Right atrium auricular region (tissue), 2 donors: ENCODE measurements at regions not wholly inside any gene's neighbourhood (a gene's known extent, or its start where the extent isn't known, plus 50 kb on each side); places are given as distances from the start of the nearest gene placed in this dataset.

Experiments
- DNase-seq: peaks from one replicate; pipeline ENCODE4 v3.0.0-alpha.2; 2019; ENCODE audit warnings: low spot score
- H3K27ac ChIP-seq, 2 donors: fragments of 200-600 bp; sonication (generic); 1 replicate in 1 of 2; 2 replicates in 1 of 2; pipeline ENCODE4 v1.5.1; 2016 to 2019
- H3K27me3 ChIP-seq, 2 donors: fragments of 200-600 bp; sonication (generic); one replicate each; pipeline versions ENCODE4 v1.5.1 to v1.6.0; 2017 to 2019
- H3K36me3 ChIP-seq: fragments of 200-600 bp; sonication (generic); one replicate; pipeline ENCODE4 v1.5.1; 2016
- H3K4me1 ChIP-seq, 2 donors: fragments of 200-600 bp; sonication (generic); one replicate each; pipeline versions ENCODE4 v1.5.1 to v1.6.0; 2017 to 2019
- H3K4me3 ChIP-seq, 2 donors: fragments of 200-600 bp; sonication (generic); 1 replicate in 1 of 2; 2 replicates in 1 of 2; pipeline ENCODE4 v1.5.1; 2017 to 2019; ENCODE audit warnings: mild to moderate bottlenecking in 1 of 2, moderate library complexity in 1 of 2
- H3K9me3 ChIP-seq, 2 donors: fragments of 200-600 bp; sonication (generic); one replicate each; pipeline ENCODE4 v1.5.1; 2019
- CTCF ChIP-seq, 2 donors: fragments of 200-600 bp; sonication (generic); IDR thresholded peaks; one replicate each; pipeline ENCODE4 v1.5.1; 2019; ENCODE audit warnings: antibody characterized with exemption in 2 of 2

GRCh38 chr3:63151897-63152296 lies 126.2 kb upstream of the SYNPR start:
- H3K36me3 ChIP-seq = no peaks in the 10 kb centered on the region
- no peaks in the 10 kb centered on the region for H3K27me3 ChIP-seq
- H3K9me3 ChIP-seq = no peaks in the 10 kb centered on the region
- no peak overlapping the region for H3K27ac ChIP-seq
- no peak for TF ChIP-seq CTCF (IDR thresholded peaks at IDR 0.05)
- no peaks in the 10 kb centered on the region for H3K4me1 ChIP-seq
- no peak overlapping the region for H3K4me3 ChIP-seq
- no peak for DNase-seq

- Histone ChIP-seq H3K4me1 (no peaks in the 10 kb centered on the region), H3K36me3 (no peaks in the 10 kb centered on the region), H3K4me3 (no peak overlapping the region), H3K27ac (no peak overlapping the region), H3K27me3 (no peaks in the 10 kb centered on the region), H3K9me3 (no peaks in the 10 kb centered on the region)
- TF ChIP-seq CTCF (IDR thresholded peaks at IDR 0.05) = no peak
- no peak for DNase-seq
Observed at GRCh38 chr3:63159764-63160163, 118.3 kb upstream of the SYNPR start.

GRCh38 chr3:63167113-63167512 lies 111.0 kb upstream of the SYNPR start:
- no peak for DNase-seq
- Histone ChIP-seq H3K9me3 (no peaks in the 10 kb centered on the region), H3K4me1 (no peaks in the 10 kb centered on the region), H3K4me3 (no peak overlapping the region), H3K27ac (no peak overlapping the region), H3K36me3 (no peaks in the 10 kb centered on the region), H3K27me3 (no peaks in the 10 kb centered on the region)
- no peak for TF ChIP-seq CTCF (IDR thresholded peaks at IDR 0.05)

GRCh38 chr3:63168179-63168578 lies 109.9 kb upstream of the SYNPR start:
- Histone ChIP-seq H3K9me3 (peaks cover 0 to 7% of the 10 kb centered on the region in 2 donors), H3K4me1 (no peaks in the 10 kb centered on the region), H3K27ac (no peak overlapping the region), H3K27me3 (no peaks in the 10 kb centered on the region), H3K4me3 (no peak overlapping the region), H3K36me3 (no peaks in the 10 kb centered on the region)
- TF ChIP-seq CTCF (IDR thresholded peaks at IDR 0.05) = no peak
- DNase-seq = no peak

- no peak for TF ChIP-seq CTCF (IDR thresholded peaks at IDR 0.05)
- H3K4me1 ChIP-seq = no peaks in the 10 kb centered on the region
- peak overlapping the region; percentile 20 to 60 for H3K27ac ChIP-seq
- no peaks in the 10 kb centered on the region for H3K27me3 ChIP-seq
- DNase-seq = no peak
- no peaks in the 10 kb centered on the region for H3K9me3 ChIP-seq
- H3K36me3 ChIP-seq = no peaks in the 10 kb centered on the region
- H3K4me3 ChIP-seq = no peak overlapping the region
Observed at GRCh38 chr3:63179862-63180522, 98.1 kb upstream of the SYNPR start.

- Histone ChIP-seq H3K27ac (no peak overlapping the region), H3K36me3 (no peaks in the 10 kb centered on the region), H3K9me3 (no peaks in the 10 kb centered on the region), H3K4me3 (no peak overlapping the region), H3K4me1 (no peaks in the 10 kb centered on the region), H3K27me3 (no peaks in the 10 kb centered on the region)
- no peak for DNase-seq
- no peak for TF ChIP-seq CTCF (IDR thresholded peaks at IDR 0.05)
Observed at GRCh38 chr3:63192248-63192647, 85.9 kb upstream of the SYNPR start.
